ENCODE measurements at regions not wholly inside any gene's neighbourhood (a gene's known extent, or its start where the extent isn't known, plus 50 kb on each side); places are given as distances from the start of the nearest gene placed in this dataset.

GRCh38 chr2:43127941-43128558 lies 98.4 kb downstream of the ZFP36L2 start:
- no peak overlapping the region for H3K4me3 ChIP-seq
- no peak overlapping the region for H3K27ac ChIP-seq (ENCODE audit: low read depth)
- Mint-ChIP-seq H3K4me1 (peaks cover 16% of the 10 kb centered on the region), H3K36me3 (ENCODE audit: low read depth) (no peaks in the 10 kb centered on the region), H3K9me3 (no peaks in the 10 kb centered on the region), H3K4me3 (no peak overlapping the region; the same call in 2 of the 3 replicates), H3K27ac (no peak overlapping the region), H3K27me3 (ENCODE audit: insufficient read depth, low read depth, poor library complexity) (peaks cover 12% of the 10 kb centered on the region)
- DNase-seq (ENCODE audit: low spot score) (no peak), ATAC-seq (no peak)
- no peaks in the 10 kb centered on the region for H3K36me3 ChIP-seq (ENCODE audit: insufficient read depth)
- no peaks in the 10 kb centered on the region for H4K20me1 ChIP-seq (replicated peaks; ENCODE audit: insufficient read depth)
- H3K4me2 ChIP-seq, result no peak overlapping the region
- no peak for TF ChIP-seq CREB1 (CRISPR knock-in tag; IDR thresholded peaks at IDR 0.05; ENCODE audit: low read depth)
- no peak for TF ChIP-seq ZNF114 (CRISPR knock-in tag; IDR thresholded peaks at IDR 0.05)
- no peak for TF ChIP-seq EZH2 (IDR thresholded peaks at IDR 0.05; ENCODE audit: low read depth, unreplicated experiment)
- no peaks in the 10 kb centered on the region for H3F3A ChIP-seq (replicated peaks; ENCODE audit: low read depth)
- no peaks in the 10 kb centered on the region for H3K79me2 ChIP-seq (replicated peaks; ENCODE audit: insufficient read depth)
- H2AFZ ChIP-seq, result 0 out of 2 replicates have a peak overlapping the region, but pooled peaks have one; percentile 59
- H3K27me3 ChIP-seq (ENCODE audit: insufficient read depth), result no peaks in the 10 kb centered on the region
- no peaks in the 10 kb centered on the region for H3K9me2 ChIP-seq (ENCODE audit: insufficient read depth)
- no peaks in the 10 kb centered on the region; the same call in 1 of the 2 replicates for H3K4me1 ChIP-seq (ENCODE audit: insufficient read depth)

GRCh38 chr2:43127208-43127940 lies 99.0 kb downstream of the ZFP36L2 start:
- H3K27me3 ChIP-seq (ENCODE audit: insufficient read depth), result no peaks in the 10 kb centered on the region
- H3K9me2 ChIP-seq (ENCODE audit: insufficient read depth), result no peaks in the 10 kb centered on the region
- no peak overlapping the region for H3K27ac ChIP-seq (ENCODE audit: low read depth)
- no peaks in the 10 kb centered on the region for H3K79me2 ChIP-seq (replicated peaks; ENCODE audit: insufficient read depth)
- H3K4me1 ChIP-seq (ENCODE audit: insufficient read depth), result no peaks in the 10 kb centered on the region
- Mint-ChIP-seq H3K9me3 (no peaks in the 10 kb centered on the region), H3K4me3 (no peak overlapping the region), H3K4me1 (peaks cover 14% of the 10 kb centered on the region), H3K27ac (no peak overlapping the region), H3K27me3 (ENCODE audit: insufficient read depth, low read depth, poor library complexity) (peaks cover 12% of the 10 kb centered on the region), H3K36me3 (ENCODE audit: low read depth) (no peaks in the 10 kb centered on the region)
- H3F3A ChIP-seq (replicated peaks; ENCODE audit: low read depth), result no peaks in the 10 kb centered on the region
- ATAC-seq (peak; percentile 93), DNase-seq (ENCODE audit: low spot score) (peak; percentile 93)
- peak overlapping the region; percentile 78; the same call in 1 of the 2 replicates for H2AFZ ChIP-seq
- no peak overlapping the region for H3K4me2 ChIP-seq
- H3K36me3 ChIP-seq (ENCODE audit: insufficient read depth), result no peaks in the 10 kb centered on the region
- TF ChIP-seq ZNF462 (CRISPR knock-in tag; IDR thresholded peaks at IDR 0.05) (peak; percentile 25; the same call in 1 of the 2 replicates), CTCF (conservative IDR thresholded peaks at IDR 0.05; ENCODE audit: low read depth in 2 of 2) (peak; percentile 78 to 98), REST (IDR thresholded peaks at IDR 0.05; ENCODE audit: unreplicated experiment) (no peak), NANOG (IDR thresholded peaks at IDR 0.05; ENCODE audit: borderline replicate concordance) (no peak)
- H4K20me1 ChIP-seq (replicated peaks; ENCODE audit: insufficient read depth), result no peaks in the 10 kb centered on the region
- no peak overlapping the region for H3K4me3 ChIP-seq

All from GM23338 (cell line).